GM21576 (cell line): ENCODE measurements at regions not wholly inside any gene's neighbourhood (a gene's known extent, or its start where the extent isn't known, plus 50 kb on each side); places are given as distances from the start of the nearest gene placed in this dataset.
A peak's percentile ranks its signal among the peaks of the same experiment; 100 is the strongest.

Experiments used
- ATAC-seq: cut with Tn5 transposase; IDR thresholded peaks from one replicate; pipeline ENCODE4 v1.9.1; 2021; ENCODE audit warnings: mild to moderate bottlenecking, moderate library complexity; ENCODE audit not compliant: unreplicated experiment

GRCh38 chr2:155696571-155696970 is 636.0 kb downstream of the NR4A2 start:
- ATAC-seq = no peak

- no peak for ATAC-seq
These were observed 637.0 kb downstream of the NR4A2 start for GRCh38 chr2:155695505-155695904.

- no peak for ATAC-seq
These were observed 639.7 kb downstream of the NR4A2 start for GRCh38 chr2:155692856-155693255.

- no peak for ATAC-seq
These were observed 640.4 kb downstream of the NR4A2 start for GRCh38 chr2:155692106-155692505.

- ATAC-seq = peak; percentile 98
These were observed 641.7 kb downstream of the NR4A2 start for GRCh38 chr2:155690785-155691184.

GRCh38 chr2:155689791-155690190 is 642.7 kb downstream of the NR4A2 start:
- no peak for ATAC-seq

GRCh38 chr2:155687181-155687580 is 645.3 kb downstream of the NR4A2 start:
- no peak for ATAC-seq

- ATAC-seq = no peak
These were observed 652.9 kb downstream of the NR4A2 start for GRCh38 chr2:155679647-155680046.

GRCh38 chr2:155675920-155676319 is 656.6 kb downstream of the NR4A2 start:
- no peak for ATAC-seq

- no peak for ATAC-seq
These were observed 666.8 kb downstream of the NR4A2 start for GRCh38 chr2:155665704-155666103.

GRCh38 chr2:155663265-155663664 is 669.3 kb downstream of the NR4A2 start:
- no peak for ATAC-seq

- ATAC-seq = no peak
These were observed 670.3 kb downstream of the NR4A2 start for GRCh38 chr2:155662224-155662623.

GRCh38 chr2:155653176-155653575 is 679.3 kb downstream of the NR4A2 start:
- ATAC-seq = no peak

- no peak for ATAC-seq
These were observed 680.7 kb downstream of the NR4A2 start for GRCh38 chr2:155651851-155652250.

- no peak for ATAC-seq
These were observed 686.7 kb downstream of the NR4A2 start for GRCh38 chr2:155645791-155646190.

GRCh38 chr2:155643056-155643775 is 689.3 kb downstream of the NR4A2 start:
- no peak for ATAC-seq

- ATAC-seq = peak; percentile 99
These were observed 698.5 kb downstream of the NR4A2 start for GRCh38 chr2:155633887-155634570.

GRCh38 chr2:155633060-155633839 is 699.3 kb downstream of the NR4A2 start:
- no peak for ATAC-seq

- no peak for ATAC-seq
These were observed 701.8 kb downstream of the NR4A2 start for GRCh38 chr2:155630760-155631159.

GRCh38 chr2:155622443-155622842 is 710.1 kb downstream of the NR4A2 start:
- no peak for ATAC-seq

- ATAC-seq = no peak
These were observed 731.4 kb downstream of the NR4A2 start for GRCh38 chr2:155600914-155601760.
